ENCODE measurements at regions not wholly inside any gene's neighbourhood (a gene's known extent, or its start where the extent isn't known, plus 50 kb on each side); places are given as distances from the start of the nearest gene placed in this dataset.
"Not testable (repeated sequence)": the region's sequence is repeated elsewhere in the genome, so short reads cannot be mapped to it uniquely, and the experiment has no call there.

DNA sequence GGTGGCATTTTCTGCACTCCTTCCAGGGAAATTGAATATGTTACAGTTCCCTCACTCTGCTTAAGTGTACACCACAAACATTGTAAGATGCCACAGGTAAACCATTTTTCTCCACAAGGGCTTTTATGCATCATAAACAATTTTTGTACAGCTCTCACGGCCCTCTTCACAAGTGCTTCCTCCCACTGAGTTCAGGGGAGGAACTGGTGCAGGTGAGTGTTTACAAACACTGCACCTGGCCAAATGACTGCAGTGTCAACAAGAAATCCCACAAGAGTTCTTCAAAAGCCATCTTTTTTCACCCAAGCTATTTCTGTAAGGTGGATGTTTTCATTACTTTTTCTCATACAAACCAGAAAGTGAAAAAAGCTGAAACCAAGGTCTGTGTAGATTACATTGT, 973.2 kb downstream of the AACS start:
- no peak for DNase-seq

DNA sequence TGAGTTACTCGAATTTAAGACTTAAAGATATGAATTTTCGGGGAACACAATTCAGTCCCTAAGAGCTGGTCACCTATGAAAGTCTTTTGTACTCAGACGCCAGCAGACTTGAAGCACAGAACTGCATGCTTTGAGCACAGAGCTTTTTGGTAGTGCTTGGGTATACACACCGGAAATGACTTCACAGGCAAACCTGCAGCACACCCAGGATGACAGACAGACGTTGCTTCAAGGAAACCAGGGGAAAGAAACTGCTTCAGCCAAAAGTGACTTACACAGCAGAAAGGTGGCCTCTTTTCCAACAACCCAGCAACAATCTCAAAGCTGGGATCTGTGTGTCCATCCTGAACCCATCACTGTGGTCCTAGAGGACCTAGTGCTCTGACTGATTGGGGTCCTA, 975.1 kb downstream of the AACS start:
- no peak for DNase-seq

DNA sequence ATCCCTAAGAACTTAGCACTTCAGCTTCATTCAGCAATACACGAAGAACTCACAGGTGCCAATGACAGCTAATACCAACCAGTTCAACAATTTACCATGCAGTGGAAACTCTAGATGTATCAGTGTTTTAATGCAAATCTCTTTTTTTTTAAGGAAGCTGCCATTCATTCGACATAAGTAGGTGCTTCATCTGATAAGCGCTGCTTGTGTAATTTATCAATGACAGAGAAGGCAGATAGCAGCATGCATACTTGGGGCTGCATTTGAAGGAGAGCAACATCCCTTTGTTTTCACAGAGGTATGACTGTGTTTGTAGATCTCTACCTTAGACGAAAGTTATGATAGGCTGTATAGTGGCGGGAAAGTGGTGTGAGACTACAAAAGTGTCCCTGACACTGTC, 977.1 kb downstream of the AACS start:
- no peak for DNase-seq

DNA sequence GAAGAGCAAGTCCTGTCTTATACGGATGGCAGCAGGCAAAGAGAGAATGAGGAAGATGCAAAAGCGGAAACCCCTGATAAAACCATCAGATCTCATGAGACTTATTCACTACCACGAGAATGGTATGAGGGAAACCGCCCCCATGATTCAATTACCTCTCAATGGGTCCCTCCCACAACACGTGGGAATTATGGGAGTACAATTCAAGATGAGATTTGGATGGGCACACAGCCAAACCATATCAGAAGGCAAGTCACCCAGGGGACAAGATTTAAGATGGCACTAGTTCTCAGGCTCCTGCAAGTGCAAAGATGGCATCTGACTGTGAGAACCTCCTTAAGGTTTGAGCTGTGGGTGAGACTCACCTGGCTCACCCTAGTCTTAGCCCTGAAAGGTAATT, 984.3 kb downstream of the AACS start:
- not testable (repeated sequence) for DNase-seq

DNA sequence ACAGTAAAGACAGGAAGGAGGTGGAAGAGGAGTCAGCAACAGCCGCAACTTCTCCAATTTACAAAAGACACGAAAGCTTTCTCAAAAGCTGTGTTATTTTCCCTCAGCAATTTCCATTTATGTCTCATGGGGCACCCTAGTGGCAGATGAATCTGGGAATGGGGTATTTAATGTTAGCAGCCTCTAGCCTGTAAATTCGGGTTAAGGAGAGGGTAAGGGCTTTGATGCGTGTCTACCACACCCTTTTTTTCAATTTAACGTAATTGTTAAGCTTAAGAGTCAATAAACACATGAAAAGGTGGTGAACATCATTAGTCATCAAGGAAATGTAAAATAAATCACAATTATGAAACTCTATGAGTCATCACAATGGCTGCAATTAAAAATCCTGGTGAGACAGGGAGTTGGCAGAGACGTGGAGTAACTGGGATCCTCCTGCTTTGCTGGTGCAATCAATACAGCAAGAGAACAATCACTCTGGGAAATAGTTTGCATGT, 986.4 kb downstream of the AACS start:
- no peak for DNase-seq

DNA sequence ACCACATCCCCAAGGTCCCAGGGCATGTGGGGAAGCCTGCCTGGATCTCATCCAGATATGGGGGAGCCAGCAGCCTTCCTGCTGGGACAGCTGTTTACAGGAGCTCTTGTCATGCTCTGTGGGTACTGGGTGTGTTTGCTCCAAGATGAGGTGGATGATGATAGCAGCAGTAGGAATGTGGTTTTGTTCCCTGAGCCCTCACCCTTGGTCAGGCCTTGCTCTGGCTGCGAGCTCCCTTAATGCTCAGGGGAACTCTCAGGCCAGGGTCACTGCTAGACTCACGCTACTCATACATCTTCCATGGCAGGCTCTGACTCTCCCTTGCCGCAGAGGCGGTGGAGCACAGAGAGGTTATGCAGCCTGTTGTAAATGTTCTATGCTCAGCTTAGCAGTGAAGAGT, 990.3 kb downstream of the AACS start:
- DNase-seq, result no peak

DNA sequence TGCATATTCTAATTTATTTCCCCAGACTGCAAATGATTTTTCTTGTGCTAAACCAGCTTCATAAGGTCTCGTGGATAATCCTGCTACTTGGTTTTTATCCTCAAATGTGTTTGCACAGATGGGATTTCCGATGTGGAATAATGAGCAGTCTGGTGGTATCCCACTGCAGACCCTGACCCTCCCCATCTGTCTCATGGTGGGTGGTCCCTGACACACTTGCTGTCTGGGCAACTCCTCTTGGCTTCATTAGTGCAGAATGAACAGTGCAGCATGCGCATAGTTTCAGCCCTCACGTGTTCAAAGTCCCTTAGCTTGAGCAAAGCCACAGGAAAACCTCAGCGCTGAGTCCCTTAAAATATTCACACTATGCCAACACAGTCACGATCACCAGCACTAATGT, 996.5 kb downstream of the AACS start:
- no peak for DNase-seq

DNA sequence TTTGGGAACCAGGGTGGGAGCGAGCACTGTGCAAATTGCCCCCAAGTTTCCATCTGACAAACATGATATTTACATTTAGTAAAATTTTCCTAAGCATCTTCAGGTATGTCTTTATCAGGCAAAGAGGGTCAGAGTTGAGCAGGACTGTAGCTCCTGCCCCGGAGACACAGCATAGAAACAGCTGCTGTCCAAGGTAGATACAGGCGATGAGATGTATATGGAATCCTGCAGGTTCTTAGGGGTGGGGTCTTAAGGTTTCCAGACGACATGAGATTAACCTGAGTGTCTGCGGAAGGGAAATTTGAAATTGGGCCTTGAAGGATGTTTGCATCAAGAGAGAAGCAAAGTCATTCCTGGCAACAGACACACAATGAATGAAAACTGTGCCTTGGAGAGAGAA, 998.8 kb downstream of the AACS start:
- no peak for DNase-seq

DNA sequence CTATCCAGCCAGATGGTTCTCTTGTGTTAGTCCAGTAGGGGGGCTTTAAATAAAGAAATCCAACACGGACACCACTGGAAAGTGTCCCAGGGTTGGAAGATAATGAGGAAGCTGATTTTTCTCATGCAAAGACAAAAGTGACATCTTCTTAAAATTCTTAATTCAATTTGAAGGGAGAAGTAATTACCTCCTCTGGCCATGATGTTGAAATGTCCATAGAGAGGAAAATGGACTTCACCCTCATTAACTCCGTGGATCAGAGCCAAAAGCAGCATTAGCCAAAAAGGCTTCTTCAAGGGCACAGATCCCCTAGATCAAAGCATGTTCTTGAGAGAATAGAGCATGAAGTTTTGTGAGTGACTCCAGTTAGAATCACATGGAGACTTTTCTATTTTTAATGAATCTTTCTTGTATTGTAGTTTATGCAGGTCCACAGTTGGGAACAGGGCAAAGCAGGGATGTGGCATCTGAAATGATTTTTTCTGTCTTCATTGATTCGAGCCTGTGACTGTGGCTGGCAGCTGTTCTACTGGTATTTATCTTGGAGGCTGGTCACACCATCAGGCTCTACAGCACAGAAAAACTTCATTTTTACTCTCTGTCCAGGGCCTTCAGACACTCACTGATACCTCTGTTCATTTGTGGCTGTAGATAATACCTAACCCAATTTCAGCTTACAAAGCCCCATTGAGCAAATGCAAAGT, 1002.5 kb downstream of the AACS start:
- DNase-seq, result no peak

DNA sequence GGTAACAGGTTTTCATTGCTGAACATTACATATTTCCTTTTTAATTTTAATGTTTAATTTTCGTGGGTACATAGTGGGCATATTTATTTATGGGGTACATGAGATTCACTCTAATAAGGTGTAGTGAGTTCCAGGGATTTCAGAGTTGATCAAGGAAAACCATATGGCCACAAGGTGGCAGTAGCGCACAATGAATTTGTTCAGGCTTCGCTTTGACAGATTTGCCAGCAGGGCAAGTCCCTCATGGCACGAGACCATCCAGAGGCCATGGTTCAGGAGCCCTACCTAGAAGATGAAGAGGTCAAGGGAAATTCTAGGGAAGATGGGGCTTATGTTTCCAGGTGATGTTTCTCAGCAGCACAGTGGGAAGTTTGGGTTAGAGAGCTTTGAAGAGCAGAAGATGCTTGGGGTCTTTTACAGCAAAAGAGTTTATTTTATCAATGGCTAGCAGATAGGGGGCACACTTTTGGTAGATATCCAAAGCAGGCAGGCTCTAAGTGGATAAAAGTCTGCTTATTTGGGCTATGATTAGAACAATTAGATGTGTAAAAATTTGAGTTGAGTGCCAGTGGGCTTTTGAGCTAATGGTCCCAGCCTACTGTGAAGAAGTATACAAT, 1004.4 kb downstream of the AACS start:
- no peak for DNase-seq

DNA sequence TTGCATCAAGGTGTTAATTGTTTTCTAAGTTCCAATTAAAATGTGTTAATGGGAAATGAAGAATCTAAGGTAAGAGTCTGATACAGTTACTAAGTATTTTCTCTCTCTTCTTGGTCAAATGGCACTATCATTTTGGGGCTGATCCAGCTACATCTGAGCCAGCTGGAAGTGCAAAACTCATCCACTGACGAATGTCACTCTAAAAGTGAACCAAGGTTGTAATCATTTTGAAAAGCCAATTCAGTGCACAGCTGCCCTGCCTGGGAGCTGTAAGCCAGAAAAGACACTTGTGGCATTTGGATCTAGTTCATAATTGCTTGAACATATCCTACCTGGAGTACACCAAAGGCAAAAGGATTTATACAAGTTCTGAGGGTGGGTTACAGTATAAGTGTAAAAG, 1011.3 kb downstream of the AACS start:
- no peak for DNase-seq

DNA sequence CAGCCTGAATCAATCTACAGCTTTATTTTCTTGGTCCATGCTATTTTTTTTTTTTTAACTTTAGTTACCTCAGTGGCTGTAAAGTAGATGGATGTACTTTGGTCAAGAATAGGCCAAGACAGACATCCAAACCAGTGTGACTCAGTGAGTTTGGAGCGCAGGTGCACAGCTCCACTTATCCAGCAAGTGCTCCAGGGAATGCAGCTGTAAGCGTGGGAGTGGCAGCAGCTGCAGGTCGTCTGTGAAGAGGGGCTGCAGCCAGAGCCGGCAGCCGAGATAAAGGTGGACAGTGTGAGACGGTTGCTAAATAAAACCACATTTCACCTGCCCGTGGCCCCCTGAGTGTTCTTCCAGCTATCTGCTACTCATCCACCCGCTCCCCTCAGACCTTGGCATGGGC, 1018.7 kb downstream of the AACS start:
- DNase-seq, result no peak

DNA sequence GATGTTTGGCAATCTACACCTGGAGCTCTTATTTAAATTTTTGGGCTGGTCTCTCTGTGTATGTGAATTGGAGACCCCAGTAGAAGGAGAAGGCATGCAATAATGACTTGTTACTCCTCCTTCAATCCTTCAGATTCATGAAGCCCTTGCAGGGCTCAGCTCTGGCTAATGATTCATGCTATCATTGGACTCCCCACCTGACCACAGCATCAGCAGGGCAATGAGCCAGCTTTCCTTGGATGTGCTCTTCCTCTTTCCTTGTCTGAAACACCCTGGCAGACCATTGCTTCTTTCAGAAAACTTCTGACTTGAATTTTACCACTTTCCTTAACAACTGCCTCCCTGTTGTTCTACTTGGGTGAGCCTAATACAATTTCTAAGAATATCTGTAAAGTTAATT, 1019.2 kb downstream of the AACS start:
- no peak for DNase-seq

DNA sequence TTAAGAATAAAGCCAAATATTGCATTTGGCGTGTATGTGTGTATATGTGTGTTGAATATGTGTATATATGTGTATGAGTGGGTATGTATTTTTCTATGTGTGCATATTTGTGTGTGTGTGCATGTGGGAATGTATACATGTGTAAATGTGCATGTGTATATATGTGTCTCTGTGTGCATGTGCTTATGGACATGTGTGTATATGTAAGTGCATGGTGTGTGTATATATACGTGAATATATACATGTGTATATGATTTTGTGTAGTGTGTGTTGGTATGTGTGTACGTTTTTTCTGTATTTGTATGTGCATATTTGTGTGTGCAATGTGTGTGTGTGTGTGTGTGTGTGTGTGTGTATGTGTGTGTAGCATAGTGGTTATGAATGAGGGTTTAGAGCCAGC, 1021.0 kb downstream of the AACS start:
- DNase-seq, result no peak

DNA sequence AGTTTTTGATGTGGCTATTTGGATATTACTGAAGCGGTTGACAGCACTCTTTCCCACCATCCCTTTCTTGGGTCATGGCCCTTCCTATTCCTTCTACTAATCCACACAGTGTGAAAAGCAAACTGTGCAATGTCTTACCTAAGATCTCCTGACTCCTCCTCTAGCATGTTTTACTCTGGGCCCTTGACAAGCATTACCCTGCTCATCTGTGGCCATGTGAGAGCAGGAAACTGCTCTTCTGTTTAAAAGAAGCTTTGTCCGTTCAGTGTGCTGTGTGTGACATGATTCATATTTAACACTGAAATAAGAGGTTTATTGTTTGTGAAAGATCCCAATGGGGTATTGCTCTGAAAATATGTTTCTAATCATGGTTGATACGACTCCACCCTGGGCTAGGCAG, 1022.5 kb downstream of the AACS start:
- no peak for DNase-seq

DNA sequence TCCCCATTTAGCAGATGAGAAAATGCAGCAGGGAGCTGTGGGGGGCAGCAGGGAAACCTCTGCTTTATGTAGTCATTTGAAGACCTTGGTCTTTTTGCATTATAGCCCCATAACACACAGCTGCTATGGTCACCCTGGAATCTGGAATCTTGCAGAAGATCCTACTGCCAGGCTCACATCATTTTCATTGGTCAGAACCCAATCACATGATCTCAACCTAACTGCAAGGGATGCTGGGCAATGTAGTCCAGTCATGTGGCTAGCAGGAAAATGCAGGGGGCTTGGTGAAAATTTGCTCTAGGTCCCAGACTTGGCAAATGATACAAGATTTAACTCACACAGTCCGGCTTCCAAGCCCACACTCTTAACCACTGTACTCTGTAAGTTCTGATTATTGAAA, 1028.7 kb downstream of the AACS start:
- DNase-seq, result no peak

DNA sequence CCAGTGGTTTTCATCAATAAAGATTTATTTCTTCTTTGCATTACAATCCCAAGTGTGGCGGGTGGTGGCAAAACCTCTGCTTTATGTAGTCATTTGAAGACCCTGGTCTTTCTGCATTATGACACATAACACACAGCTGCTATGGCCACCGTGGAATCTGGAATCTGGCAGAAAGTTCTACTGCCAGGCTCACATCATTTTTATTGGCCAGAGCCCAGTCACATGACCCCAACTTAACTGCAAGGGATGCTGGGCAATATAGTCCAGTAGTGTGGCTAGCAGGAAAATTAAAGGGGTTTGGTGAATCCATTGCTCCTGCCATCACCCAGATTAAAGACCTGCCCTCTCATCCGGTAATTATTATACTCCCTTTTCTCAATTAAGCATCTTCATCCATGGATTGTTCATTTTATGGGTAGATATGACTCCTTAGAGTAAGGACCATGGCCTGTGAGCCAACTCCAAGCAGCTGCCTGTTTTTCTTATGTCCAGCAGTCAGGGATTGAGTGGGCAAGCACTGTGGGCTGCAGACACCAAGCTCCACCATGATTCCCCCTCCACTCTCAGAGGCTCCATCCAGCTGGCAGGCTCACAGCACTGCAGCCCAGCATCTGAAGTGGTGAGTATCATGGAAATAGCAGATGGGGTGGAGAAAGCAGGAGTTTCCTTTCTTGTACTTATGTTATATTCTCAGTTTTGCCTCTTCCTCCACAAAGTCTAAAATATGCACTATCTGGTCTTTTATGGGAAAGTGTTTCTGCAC, 1030.7 kb downstream of the AACS start:
- no peak for DNase-seq

DNA sequence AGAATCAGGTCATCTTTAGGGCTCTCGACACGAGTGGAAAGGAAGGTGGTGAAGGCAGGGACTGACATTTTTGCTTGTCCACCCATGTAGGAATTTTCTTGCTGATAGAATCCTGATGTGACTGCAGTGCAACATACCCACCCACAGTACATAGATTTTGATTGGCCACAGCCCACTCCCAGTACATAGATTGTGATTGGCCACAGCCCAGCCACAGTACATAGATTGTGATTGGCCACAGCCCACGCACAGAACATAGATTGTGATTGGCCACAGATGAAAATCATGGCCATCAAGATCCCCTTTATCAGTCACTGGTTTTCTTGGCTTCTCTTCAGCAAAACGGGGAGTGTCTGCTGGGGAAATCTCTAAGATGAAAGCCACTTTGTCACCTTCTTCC, 1041.5 kb downstream of the AACS start:
- no peak for DNase-seq

DNA sequence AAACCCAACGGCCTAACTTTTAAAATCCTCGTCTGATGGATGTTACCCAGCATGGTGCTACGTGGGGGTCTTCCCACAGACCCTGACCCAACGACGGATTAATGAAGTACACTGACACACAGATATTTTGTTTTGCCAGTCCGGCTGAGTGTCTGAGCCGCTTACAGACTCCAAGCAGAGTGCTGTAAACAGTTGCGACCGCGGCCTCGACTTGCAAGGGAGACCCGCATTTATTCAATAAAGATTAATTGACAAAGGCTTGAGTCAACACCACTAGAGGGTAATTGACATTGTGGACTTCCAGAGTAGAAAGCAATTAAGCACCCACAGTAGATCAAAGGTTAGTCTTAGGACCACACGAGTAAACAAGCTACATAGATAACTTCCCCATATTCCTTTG, 1042.4 kb downstream of the AACS start:
- no peak for DNase-seq

DNA sequence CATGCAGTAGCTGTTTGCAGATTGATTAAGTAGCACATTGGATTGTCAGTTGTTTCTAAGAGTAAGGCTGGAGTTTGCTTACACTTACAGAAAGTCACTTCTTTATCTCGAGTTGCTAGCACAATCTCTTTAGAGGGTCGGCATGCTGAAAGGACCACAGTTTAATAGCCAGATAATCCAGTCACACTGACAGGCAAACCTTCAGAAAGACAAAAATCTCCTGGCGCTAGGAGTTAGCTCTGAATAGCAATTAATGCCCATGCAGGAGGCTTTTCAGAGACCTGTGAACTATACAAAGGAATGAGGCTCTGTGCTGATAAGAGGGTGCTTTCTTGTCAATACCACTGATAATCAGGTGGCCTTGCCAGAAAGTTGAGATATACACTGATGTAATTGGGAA, 1043.0 kb downstream of the AACS start:
- DNase-seq, result no peak

DNA sequence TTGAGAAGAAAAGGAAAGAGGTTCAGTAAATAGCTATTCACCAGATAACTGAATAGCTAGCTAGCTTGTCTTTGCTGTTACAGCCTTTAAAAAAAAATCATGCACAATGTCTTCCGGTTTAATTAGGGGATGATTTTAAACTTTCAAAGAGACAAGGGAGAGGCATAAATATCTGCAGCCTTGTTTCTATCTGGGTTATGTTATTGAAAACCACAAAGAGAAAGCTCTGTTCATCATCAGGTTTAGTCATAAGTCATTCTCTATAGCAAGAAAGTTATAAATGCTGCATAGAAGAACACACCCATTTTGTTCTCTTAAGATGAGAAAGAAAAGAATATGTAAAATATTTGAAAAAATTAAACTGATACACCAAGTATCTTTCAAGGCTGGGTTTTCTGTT, 1046.9 kb downstream of the AACS start:
- DNase-seq, result no peak

DNA sequence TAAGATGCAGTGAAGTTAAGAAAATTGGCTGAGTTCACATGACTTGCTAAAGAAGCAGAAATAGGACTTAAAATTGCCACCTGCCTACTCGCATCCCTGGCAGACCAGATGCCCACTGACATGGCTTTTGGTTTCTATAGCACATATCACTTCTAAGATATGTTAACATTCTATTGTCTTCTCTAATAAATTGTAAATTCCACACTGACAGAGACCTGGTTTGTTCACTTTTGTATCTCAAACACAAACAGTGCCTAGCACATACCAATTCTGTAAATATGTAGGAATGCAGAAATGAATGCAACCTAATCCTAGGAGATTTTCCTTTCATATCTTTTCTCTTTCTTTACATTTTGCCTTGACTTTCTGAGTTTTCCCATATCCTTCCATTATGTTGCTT, 1047.6 kb downstream of the AACS start:
- no peak for DNase-seq

DNA sequence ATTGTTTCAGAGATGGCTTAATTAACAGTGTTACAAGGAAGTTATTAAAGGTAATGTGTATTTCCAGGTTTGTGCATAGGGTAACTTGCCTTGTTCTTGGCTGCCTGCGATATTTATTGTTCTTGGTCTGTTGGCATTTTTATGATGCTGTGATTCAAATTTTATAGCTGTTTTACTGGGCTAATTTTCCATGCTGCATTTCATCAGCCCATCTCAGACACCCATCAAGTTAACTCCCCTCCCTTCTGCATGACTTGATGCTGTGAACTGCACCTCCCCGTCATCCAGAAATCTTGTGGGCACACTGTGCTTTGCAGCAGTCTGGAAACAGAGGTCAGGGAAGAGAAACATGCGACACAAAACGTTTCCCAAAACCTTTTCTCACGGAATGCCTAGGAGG, 1049.2 kb downstream of the AACS start:
- DNase-seq, result no peak

DNA sequence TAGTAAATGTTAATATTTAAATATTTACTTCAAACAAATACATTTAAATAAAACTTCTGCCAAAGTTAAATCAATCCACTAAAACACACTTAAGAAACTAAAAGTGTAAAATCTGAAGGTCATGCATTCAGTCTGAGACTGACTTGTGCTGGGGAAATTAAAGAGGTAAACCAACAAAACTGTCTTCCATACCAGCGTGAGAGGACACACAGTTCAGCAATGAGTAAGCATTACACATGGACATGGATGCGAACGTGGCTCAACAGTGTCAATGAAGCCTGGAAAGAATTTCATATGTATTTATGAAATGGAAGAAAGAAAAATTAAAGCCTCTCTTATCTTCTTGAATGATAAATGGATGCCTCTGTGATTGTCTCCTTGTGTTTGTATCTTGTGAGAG, 1052.3 kb downstream of the AACS start:
- DNase-seq, result no peak
